Smooth muscle cell (in vitro differentiated cells): ENCODE measurements at regions not wholly inside any gene's neighbourhood (a gene's known extent, or its start where the extent isn't known, plus 50 kb on each side); places are given as distances from the start of the nearest gene placed in this dataset.

ENCODE experiments used
- DNase-seq: peaks from one replicate; lab custom pipeline; 2025; ENCODE audit not compliant: unreplicated experiment; lab: John Stamatoyannopoulos, UW
- H2AFZ ChIP-seq: fragments of 200-600 bp; sonication (generic); 2 replicates; pipeline ENCODE4 v1.6.0; 2016; ENCODE audit warnings: antibody characterized with exemption, low read depth, mild to moderate bottlenecking
- H3F3A ChIP-seq: fragments of 200-600 bp; sonication (generic); 2 replicates; pipeline ENCODE4 v1.6.0; 2017; ENCODE audit warnings: antibody characterized with exemption, low read depth
- H3K27ac ChIP-seq: fragments of 200-600 bp; sonication (generic); 2 replicates; pipeline ENCODE4 v1.5.1; 2016; ENCODE audit warnings: low read depth, mild to moderate bottlenecking
- H3K27me3 ChIP-seq: fragments of 200-600 bp; sonication (generic); 2 replicates; pipeline ENCODE4 v1.6.1; 2016; ENCODE audit warnings: low read depth, mild to moderate bottlenecking
- H3K36me3 ChIP-seq: fragments of 200-600 bp; sonication (generic); 2 replicates; pipeline ENCODE4 v1.5.1; 2016; ENCODE audit warnings: low read depth
- H3K4me1 ChIP-seq: fragments of 200-600 bp; sonication (generic); 2 replicates; pipeline ENCODE4 v1.5.1; 2016; ENCODE audit warnings: low read depth
- H3K4me2 ChIP-seq: fragments of 200-600 bp; sonication (generic); 2 replicates; pipeline ENCODE4 v1.6.0; 2016; ENCODE audit warnings: mild to moderate bottlenecking
- H3K4me3 ChIP-seq: fragments of 200-600 bp; sonication (generic); 2 replicates; pipeline ENCODE4 v1.5.1; 2016; ENCODE audit warnings: mild to moderate bottlenecking
- H3K79me2 ChIP-seq: fragments of 200-600 bp; sonication (generic); 2 replicates; pipeline ENCODE4 v1.6.0; 2016; ENCODE audit warnings: low read depth, mild to moderate bottlenecking
- H3K9ac ChIP-seq: fragments of 200-600 bp; sonication (generic); 2 replicates; pipeline ENCODE4 v1.6.0; 2016; ENCODE audit warnings: low read depth
- H3K9me3 ChIP-seq: fragments of 200-600 bp; sonication (generic); replicated peaks from 2 replicates; pipeline ENCODE4 v1.5.1; 2016; ENCODE audit warnings: low read depth
- H4K20me1 ChIP-seq: fragments of 200-600 bp; sonication (generic); 2 replicates; pipeline ENCODE4 v1.6.0; 2016; ENCODE audit warnings: low read depth
- WGBS: methylation state at CpG from one replicate; pipeline ENCODE4 v1.1.7; 2016; ENCODE audit warnings: low lambda C conversion rate; 5-methylcytosine and 5-hydroxymethylcytosine counted together
- TF ChIP-seq, protein P1 (sequence below): fragments of 200-600 bp; sonication (generic); IDR thresholded peaks from 2 replicates; pipeline ENCODE4 v1.5.1; 2017; ENCODE audit warnings: borderline replicate concordance, mild to moderate bottlenecking, antibody characterized with exemption; ENCODE audit not compliant: insufficient read depth, poor library complexity, severe bottlenecking

DNA sequence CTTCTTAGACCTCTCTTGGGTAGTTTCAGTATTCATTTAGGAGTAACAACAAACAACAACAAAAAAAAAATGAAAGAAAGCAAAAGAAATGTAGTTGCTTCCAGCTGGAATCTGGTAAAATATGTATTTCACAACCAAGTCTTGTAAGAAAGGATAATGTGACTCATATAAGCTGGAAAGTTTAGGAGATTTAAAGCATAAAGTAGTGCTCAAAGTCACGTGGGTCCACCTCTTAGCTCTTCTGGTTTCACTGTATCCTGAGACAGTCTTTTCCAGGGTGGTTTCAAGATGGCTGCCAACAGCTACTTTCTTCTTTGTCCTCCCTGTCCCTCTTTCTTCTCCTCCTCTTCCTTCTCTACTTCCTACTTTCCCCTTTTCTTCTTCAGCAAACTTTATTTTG, 69.5 kb upstream of the CDK13 start:
- Histone ChIP-seq H3K27me3 (no peaks in the 10 kb centered on the region), H3K4me2 (peak overlapping the region; percentile 21), H3K9ac (no peak overlapping the region), H3K36me3 (no peaks in the 10 kb centered on the region), H3K9me3 (no peaks in the 10 kb centered on the region), H4K20me1 (no peaks in the 10 kb centered on the region), H3K4me1 (no peaks in the 10 kb centered on the region), H3K27ac (no peak overlapping the region), H2AFZ (peak overlapping the region; percentile 70), H3F3A (no peaks in the 10 kb centered on the region), H3K4me3 (no peak overlapping the region), H3K79me2 (no peaks in the 10 kb centered on the region)
- no peak for DNase-seq
- TF ChIP-seq, protein P1, sequence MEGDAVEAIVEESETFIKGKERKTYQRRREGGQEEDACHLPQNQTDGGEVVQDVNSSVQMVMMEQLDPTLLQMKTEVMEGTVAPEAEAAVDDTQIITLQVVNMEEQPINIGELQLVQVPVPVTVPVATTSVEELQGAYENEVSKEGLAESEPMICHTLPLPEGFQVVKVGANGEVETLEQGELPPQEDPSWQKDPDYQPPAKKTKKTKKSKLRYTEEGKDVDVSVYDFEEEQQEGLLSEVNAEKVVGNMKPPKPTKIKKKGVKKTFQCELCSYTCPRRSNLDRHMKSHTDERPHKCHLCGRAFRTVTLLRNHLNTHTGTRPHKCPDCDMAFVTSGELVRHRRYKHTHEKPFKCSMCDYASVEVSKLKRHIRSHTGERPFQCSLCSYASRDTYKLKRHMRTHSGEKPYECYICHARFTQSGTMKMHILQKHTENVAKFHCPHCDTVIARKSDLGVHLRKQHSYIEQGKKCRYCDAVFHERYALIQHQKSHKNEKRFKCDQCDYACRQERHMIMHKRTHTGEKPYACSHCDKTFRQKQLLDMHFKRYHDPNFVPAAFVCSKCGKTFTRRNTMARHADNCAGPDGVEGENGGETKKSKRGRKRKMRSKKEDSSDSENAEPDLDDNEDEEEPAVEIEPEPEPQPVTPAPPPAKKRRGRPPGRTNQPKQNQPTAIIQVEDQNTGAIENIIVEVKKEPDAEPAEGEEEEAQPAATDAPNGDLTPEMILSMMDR, result no peak
- 40% methylated on average over 1 of the region's 1 CpG for WGBS

DNA sequence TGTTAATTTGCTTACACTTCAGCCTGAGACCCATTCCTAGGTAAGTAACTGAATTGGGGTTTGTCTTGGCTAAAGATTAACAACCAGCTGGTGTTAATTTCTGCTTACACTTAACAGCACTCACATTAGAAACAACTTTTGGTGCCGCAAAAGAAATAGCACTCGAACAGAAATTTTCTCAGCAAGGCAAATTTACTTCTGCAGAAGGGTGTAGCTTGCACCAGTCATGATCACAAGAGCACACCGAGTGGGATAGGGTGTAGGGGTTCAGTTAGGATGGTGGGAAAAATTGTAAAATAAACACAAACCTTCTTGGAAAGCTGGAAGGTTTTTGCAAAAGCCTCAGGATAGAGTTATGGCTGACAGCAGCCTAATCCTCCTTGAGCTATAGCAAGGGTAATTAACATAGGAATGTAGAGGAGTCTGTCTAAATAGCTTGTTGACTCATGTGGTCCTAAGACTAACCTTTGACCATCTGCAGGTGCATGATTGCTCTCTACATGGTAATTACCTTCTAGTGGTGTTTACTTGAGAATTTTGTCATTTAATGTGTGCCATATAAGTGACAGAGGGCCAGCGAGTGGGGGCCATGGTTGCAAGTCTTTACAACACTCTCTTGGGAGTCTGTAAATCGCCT, 67.8 kb upstream of the CDK13 start:
- no peaks in the 10 kb centered on the region for H4K20me1 ChIP-seq
- no peaks in the 10 kb centered on the region for H3K79me2 ChIP-seq
- H3K4me1 ChIP-seq, result no peaks in the 10 kb centered on the region
- no peak overlapping the region for H3K4me3 ChIP-seq
- no peak overlapping the region for H3K4me2 ChIP-seq
- no peaks in the 10 kb centered on the region for H3K36me3 ChIP-seq
- no peaks in the 10 kb centered on the region for H3K9me3 ChIP-seq
- TF ChIP-seq, protein P1, result no peak
- no peaks in the 10 kb centered on the region for H3F3A ChIP-seq
- no peak for DNase-seq
- H3K27ac ChIP-seq, result no peak overlapping the region
- whole genome bisulfite sequencing, result 52% methylated on average over 5 of the region's 5 CpGs
- no peak overlapping the region for H3K9ac ChIP-seq
- no peak overlapping the region for H2AFZ ChIP-seq
- H3K27me3 ChIP-seq, result no peaks in the 10 kb centered on the region

DNA sequence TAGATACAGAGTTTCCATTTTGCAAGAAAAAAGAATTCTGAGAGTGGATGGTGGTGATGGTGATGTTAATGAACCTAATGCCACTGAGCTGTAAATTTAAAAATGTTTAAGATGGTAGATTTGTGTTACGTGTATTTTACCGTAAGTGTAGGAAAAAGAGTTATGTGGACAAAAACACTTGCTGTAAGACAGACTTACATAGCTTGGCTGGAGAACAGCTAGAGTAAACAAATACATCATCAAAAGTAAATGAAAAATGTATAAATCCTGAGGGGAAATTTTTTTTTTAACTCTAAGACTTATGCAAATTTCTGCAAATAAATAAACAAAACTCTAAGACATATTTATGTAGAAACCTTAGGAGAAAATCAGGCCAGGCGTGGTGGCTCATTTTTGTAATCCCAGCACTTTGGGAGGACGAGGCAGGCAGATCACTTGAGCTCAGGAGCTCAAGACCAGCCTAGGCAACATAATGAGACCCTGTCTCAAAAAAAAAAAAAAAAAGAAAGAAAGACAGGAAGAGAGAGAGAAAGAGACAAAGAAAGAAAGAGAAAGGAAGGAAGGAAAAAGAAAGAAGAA, 66.2 kb upstream of the CDK13 start:
- no peak overlapping the region for H2AFZ ChIP-seq
- 79% methylated on average over 4 of the region's 4 CpGs for WGBS

More for the DNA sequence above, 66.2 kb upstream of the CDK13 start:
- no peaks in the 10 kb centered on the region for H3K4me1 ChIP-seq
- H3K4me2 ChIP-seq, result no peak overlapping the region
- no peak for DNase-seq
- H3K27me3 ChIP-seq, result no peaks in the 10 kb centered on the region
- H3K79me2 ChIP-seq, result no peaks in the 10 kb centered on the region
- H4K20me1 ChIP-seq, result no peaks in the 10 kb centered on the region
- H3K9ac ChIP-seq, result no peak overlapping the region
- H3K9me3 ChIP-seq, result no peaks in the 10 kb centered on the region
- TF ChIP-seq, protein P1, result no peak
- no peak overlapping the region for H3K4me3 ChIP-seq
- H3K36me3 ChIP-seq, result no peaks in the 10 kb centered on the region
- no peaks in the 10 kb centered on the region for H3F3A ChIP-seq
- H3K27ac ChIP-seq, result no peak overlapping the region
